GM08714 (cell line): ENCODE measurements at regions not wholly inside any gene's neighbourhood (a gene's known extent, or its start where the extent isn't known, plus 50 kb on each side); places are given as distances from the start of the nearest gene placed in this dataset.
"Not testable (repeated sequence)": the region's sequence is repeated elsewhere in the genome, so short reads cannot be mapped to it uniquely, and the experiment has no call there.

Experiments used
- H3K4me3 ChIP-seq: fragments of 200-500 bp; sonication (Bioruptor generic); 2 replicates; pipeline ENCODE4 v1.5.1; 2014; ENCODE audit warnings: mild to moderate bottlenecking, low read length, inconsistent platforms

GRCh38 chr21:9037588-9038544, 1483.5 kb upstream of the TPTE start:
- H3K4me3 ChIP-seq: not testable (repeated sequence)

- H3K4me3 ChIP-seq: not testable (repeated sequence)
Measured at GRCh38 chr21:9039520-9040365, 1481.6 kb upstream of the TPTE start.

GRCh38 chr21:9040406-9040805, 1481.0 kb upstream of the TPTE start:
- not testable (repeated sequence) for H3K4me3 ChIP-seq

- not testable (repeated sequence) for H3K4me3 ChIP-seq
Measured at GRCh38 chr21:9041175-9041948, 1480.0 kb upstream of the TPTE start.

GRCh38 chr21:9043089-9043488, 1478.3 kb upstream of the TPTE start:
- H3K4me3 ChIP-seq: peak overlapping the region; percentile 58; the same call in 1 of the 2 replicates

- not testable (repeated sequence) for H3K4me3 ChIP-seq
Measured at GRCh38 chr21:9046870-9047269, 1474.5 kb upstream of the TPTE start.

- H3K4me3 ChIP-seq: not testable (repeated sequence)
Measured at GRCh38 chr21:9067515-9067914, 1453.9 kb upstream of the TPTE start.

GRCh38 chr21:9068622-9069021, 1452.8 kb upstream of the TPTE start:
- not testable (repeated sequence) for H3K4me3 ChIP-seq

- H3K4me3 ChIP-seq: not testable (repeated sequence)
Measured at GRCh38 chr21:9070703-9071102, 1450.7 kb upstream of the TPTE start.

GRCh38 chr21:9073010-9073409, 1448.4 kb upstream of the TPTE start:
- not testable (repeated sequence) for H3K4me3 ChIP-seq

GRCh38 chr21:9074772-9075171, 1446.6 kb upstream of the TPTE start:
- not testable (repeated sequence) for H3K4me3 ChIP-seq

- not testable (repeated sequence) for H3K4me3 ChIP-seq
Measured at GRCh38 chr21:9083091-9083826, 1438.1 kb upstream of the TPTE start.

- H3K4me3 ChIP-seq: not testable (repeated sequence)
Measured at GRCh38 chr21:9086299-9086698, 1435.1 kb upstream of the TPTE start.

GRCh38 chr21:9087816-9088215, 1433.6 kb upstream of the TPTE start:
- H3K4me3 ChIP-seq: not testable (repeated sequence)

- not testable (repeated sequence) for H3K4me3 ChIP-seq
Measured at GRCh38 chr21:9129741-9130140, 1391.6 kb upstream of the TPTE start.

- H3K4me3 ChIP-seq: not testable (repeated sequence)
Measured at GRCh38 chr21:9130817-9131216, 1390.6 kb upstream of the TPTE start.
